SK-N-SH (cell line): ENCODE measurements at regions not wholly inside any gene's neighbourhood (a gene's known extent, or its start where the extent isn't known, plus 50 kb on each side); places are given as distances from the start of the nearest gene placed in this dataset.

Experiments used
- CTCF ChIA-PET: fragments of 300-600, 350-600 bp; formaldehyde crosslinking; extraction: SDS; loops from one replicate; lab custom pipeline; 2021; lab: Yijun Ruan, JAX
- POLR2A ChIA-PET: fragments of 350-600 bp; sonication (Branson Sonifier 250); formaldehyde crosslinking; extraction: SDS; loops from one replicate; lab custom pipeline; 2020; ENCODE audit warnings: antibody characterized with exemption, inconsistent platforms; lab: Yijun Ruan, JAX
- DNase-seq: peaks from one replicate; pipeline ENCODE4 v3.0.0; 2012
- H2AFZ ChIP-seq: fragments of 200-600 bp; sonication (generic); 2 replicates; pipeline ENCODE4 v1.8.1; 2016; ENCODE audit warnings: antibody characterized with exemption, mild to moderate bottlenecking, low read depth
- H3F3A ChIP-seq: fragments of 200-600 bp; sonication (generic); replicated peaks from 2 replicates; pipeline ENCODE3; 2016; ENCODE audit warnings: antibody characterized with exemption, mild to moderate bottlenecking; ENCODE audit not compliant: insufficient read depth
- H3K27ac ChIP-seq, 2 experiments: fragments of 200-500 bp in 1 of 2; fragments of 200-600 bp in 1 of 2; sonication (Bioruptor generic) in 1 of 2; sonication (generic), shearing (Covaris generic) in 1 of 2; 2 replicates each; pipeline versions ENCODE4 v1.5.1 to v1.6.1; 2014 to 2016; ENCODE audit warnings: low read depth in 2 of 2, inconsistent platforms in 1 of 2, low read length in 1 of 2, mild to moderate bottlenecking in 1 of 2, mixed read lengths in 1 of 2
- H3K27me3 ChIP-seq: fragments of 200-600 bp; sonication (generic), shearing (Covaris generic); 2 replicates; pipeline ENCODE4 v1.6.1; 2016; ENCODE audit warnings: mixed run types; ENCODE audit not compliant: insufficient read depth
- H3K36me3 ChIP-seq, 2 experiments: fragments of 200-500 bp in 1 of 2; fragments of 200-600 bp in 1 of 2; sonication (Bioruptor generic) in 1 of 2; sonication (generic) in 1 of 2; replicated peaks in 1 of 2; 2 replicates each; pipeline versions ENCODE3 to v1.5.1; 2014 to 2016; ENCODE audit warnings: low read length in 1 of 2, mild to moderate bottlenecking in 1 of 2; ENCODE audit not compliant: insufficient read depth in 2 of 2, control insufficient read depth in 1 of 2
- H3K4me1 ChIP-seq, 2 experiments: fragments of 200-500 bp in 1 of 2; fragments of 200-600 bp in 1 of 2; sonication (Bioruptor generic) in 1 of 2; sonication (generic), shearing (Covaris generic) in 1 of 2; 2 replicates each; pipeline versions ENCODE4 v1.5.1 to v1.6.1; 2014 to 2016; ENCODE audit warnings: low read depth in 1 of 2, low read length in 1 of 2, mixed run types in 1 of 2; ENCODE audit not compliant: insufficient read depth in 2 of 2, control insufficient read depth in 1 of 2
- H3K4me2 ChIP-seq: fragments of 200-600 bp; sonication (generic), shearing (Covaris generic); 2 replicates; pipeline ENCODE4 v1.6.1; 2017; ENCODE audit warnings: mixed run types
- H3K4me3 ChIP-seq, 2 experiments: fragments of 200-500 bp in 1 of 2; fragments of 200-600 bp in 1 of 2; sonication (Bioruptor generic) in 1 of 2; sonication (generic), shearing (Covaris generic) in 1 of 2; 2 replicates each; pipeline versions ENCODE4 v1.5.1 to v1.8.1; 2014 to 2016; ENCODE audit warnings: low read depth in 2 of 2, inconsistent platforms in 1 of 2, low read length in 1 of 2, mild to moderate bottlenecking in 1 of 2, mixed read lengths in 1 of 2, moderate library complexity in 1 of 2
- H3K79me2 ChIP-seq: fragments of 200-600 bp; sonication (generic); 2 replicates; pipeline ENCODE4 v1.8.1; 2017; ENCODE audit warnings: mild to moderate bottlenecking; ENCODE audit not compliant: insufficient read depth
- H3K9ac ChIP-seq: fragments of 200-600 bp; sonication (generic); 2 replicates; pipeline ENCODE4 v1.6.1; 2017; ENCODE audit warnings: mixed run types
- H3K9me2 ChIP-seq: fragments of 200-600 bp; sonication (generic); 2 replicates; pipeline ENCODE4 v1.6.1; 2017; ENCODE audit warnings: mixed run types
- H3K9me3 ChIP-seq: fragments of 200-600 bp; sonication (generic); 2 replicates; pipeline ENCODE4 v1.6.1; 2017; ENCODE audit warnings: mixed run types, mild to moderate bottlenecking, moderate library complexity
- H4K20me1 ChIP-seq: fragments of 200-600 bp; sonication (generic); 2 replicates; pipeline ENCODE4 v1.6.1; 2017; ENCODE audit warnings: mild to moderate bottlenecking, mixed run types; ENCODE audit not compliant: insufficient read depth
- ELF1 ChIP-seq: IDR thresholded peaks from 2 replicates; pipeline ENCODE4 v1.4.0; 2012
- EP300 ChIP-seq, 2 experiments: IDR thresholded peaks; 2 replicates each; pipeline versions ENCODE4 v1.4.0 to v1.6.1; 2012; ENCODE audit warnings: borderline replicate concordance in 1 of 2, low read depth in 1 of 2, low read length in 1 of 2
- EZH2phosphoT487 ChIP-seq: fragments of 200-600 bp; sonication (generic); IDR thresholded peaks from 2 replicates; pipeline ENCODE4 v1.6.1; 2017; ENCODE audit warnings: low read depth, mixed run types, mild to moderate bottlenecking, antibody characterized with exemption, moderate library complexity, borderline replicate concordance
- FOXM1 ChIP-seq: IDR thresholded peaks from 2 replicates; pipeline ENCODE4 v1.4.0; 2012; ENCODE audit warnings: low read depth, mild to moderate bottlenecking
- GABPA ChIP-seq: IDR thresholded peaks from 2 replicates; pipeline ENCODE4 v1.4.0; 2012; ENCODE audit warnings: low read depth, mild to moderate bottlenecking
- GATA2 ChIP-seq: sonication (generic); formaldehyde crosslinking; IDR thresholded peaks from 2 replicates; pipeline ENCODE4 v1.5.0; 2020; ENCODE audit warnings: mild to moderate bottlenecking, missing genetic modification reagents
- JUND ChIP-seq: IDR thresholded peaks from 2 replicates; pipeline ENCODE4 v1.4.0; 2012
- MAX ChIP-seq: IDR thresholded peaks from 2 replicates; pipeline ENCODE4 v1.4.0; 2012; ENCODE audit warnings: low read depth
- NRF1 ChIP-seq: IDR thresholded peaks from 2 replicates; pipeline ENCODE4 v1.6.1; 2012; ENCODE audit warnings: low read depth, mild to moderate bottlenecking, low read length
- RAD21 ChIP-seq: IDR thresholded peaks from 2 replicates; pipeline ENCODE4 v1.6.1; 2012; ENCODE audit warnings: mild to moderate bottlenecking, low read length
- RCOR1 ChIP-seq: fragments of 150-350 bp; IDR thresholded peaks from 2 replicates; pipeline ENCODE4 v1.6.1; 2017; ENCODE audit warnings: antibody characterized with exemption, low read length
- REST ChIP-seq: IDR thresholded peaks from 2 replicates; pipeline ENCODE4 v1.6.1; 2012; ENCODE audit warnings: mild to moderate bottlenecking, low read depth, low read length, moderate library complexity
- RFX5 ChIP-seq: IDR thresholded peaks from 2 replicates; pipeline ENCODE4 v1.6.1; 2012; ENCODE audit warnings: mild to moderate bottlenecking, improper control_type of control experiment, low read length
- RXRA ChIP-seq: IDR thresholded peaks from 2 replicates; pipeline ENCODE4 v1.4.0; 2012; ENCODE audit warnings: low read depth, mild to moderate bottlenecking, borderline replicate concordance
- SIN3A ChIP-seq: IDR thresholded peaks from 2 replicates; pipeline ENCODE4 v1.6.1; 2012; ENCODE audit warnings: low read depth, mild to moderate bottlenecking, low read length, moderate library complexity, borderline replicate concordance
- SMC3 ChIP-seq: IDR thresholded peaks from 2 replicates; pipeline ENCODE4 v1.6.1; 2012; ENCODE audit warnings: low read depth, low read length, improper control_type of control experiment
- TAF1 ChIP-seq: IDR thresholded peaks from 2 replicates; pipeline ENCODE4 v1.6.1; 2012; ENCODE audit warnings: low read depth, mild to moderate bottlenecking, low read length, moderate library complexity, borderline replicate concordance
- TEAD4 ChIP-seq: IDR thresholded peaks from 2 replicates; pipeline ENCODE4 v1.4.0; 2012; ENCODE audit warnings: mild to moderate bottlenecking, borderline replicate concordance; ENCODE audit not compliant: insufficient read depth
- USF1 ChIP-seq: IDR thresholded peaks from 2 replicates; pipeline ENCODE4 v1.4.0; 2012; ENCODE audit warnings: low read depth, borderline replicate concordance
- YY1 ChIP-seq: IDR thresholded peaks from 2 replicates; pipeline ENCODE4 v1.4.0; 2012; ENCODE audit warnings: low read depth, mild to moderate bottlenecking
- WGBS: methylation state at CpG from one replicate; pipeline ENCODE4 v1.1.6; 2017; ENCODE audit warnings: low lambda C conversion rate; 5-methylcytosine and 5-hydroxymethylcytosine counted together

- Histone ChIP-seq H3K79me2 (no peaks in the 10 kb centered on the region), H3K9me2 (no peaks in the 10 kb centered on the region), H3K4me1 (peaks cover 0 to 18% of the 10 kb centered on the region in 2 experiments; a peak in 3 of 4 replicates), H3K4me2 (no peak overlapping the region), H3K27me3 (no peaks in the 10 kb centered on the region), H3F3A (peaks cover 6% of the 10 kb centered on the region), H4K20me1 (no peaks in the 10 kb centered on the region), H3K4me3 (no peak overlapping the region), H3K36me3 (no peaks in the 10 kb centered on the region), H3K9ac (no peak overlapping the region), H3K27ac (peak overlapping the region in 1 of 2 experiments; percentile 71; a peak in 1 of 4 replicates), H2AFZ (no peak overlapping the region), H3K9me3 (no peaks in the 10 kb centered on the region)
- CTCF ChIA-PET: interaction anchor here (1.3 kb wide), 1 partner anchor 29 kb away, joined by 3 read pairs; no protein-coding TSS in a partner anchor
- TF ChIP-seq ELF1: no peak
- TF ChIP-seq RFX5: no peak
- TF ChIP-seq GABPA: no peak
- TF ChIP-seq TEAD4: no peak
- no peak for TF ChIP-seq REST
- no peak for TF ChIP-seq RXRA
- no peak for TF ChIP-seq FOXM1
- no peak for TF ChIP-seq YY1
- no peak for TF ChIP-seq GATA2 (CRISPR knock-in tag)
- no peak for TF ChIP-seq SIN3A
- TF ChIP-seq NRF1: no peak
- TF ChIP-seq EP300 (IDR thresholded peaks at IDR 0.05; ENCODE audit: borderline replicate concordance in 1 of 2, low read depth in 1 of 2, low read length in 1 of 2): no peak
- no peak for TF ChIP-seq USF1
- TF ChIP-seq EZH2phosphoT487: no peak
- TF ChIP-seq TAF1: no peak
- no peak for TF ChIP-seq MAX
- no peak for TF ChIP-seq SMC3
- TF ChIP-seq JUND: no peak
- no peak for TF ChIP-seq RCOR1
- TF ChIP-seq RAD21: no peak
- 86% methylated on average over 9 of the region's 9 CpGs for WGBS
- DNase-seq: no peak
- POLR2A ChIA-PET: no interaction called here
These were observed 162.5 kb downstream of the REEP3 start for GRCh38 chr10:63683686-63684085.
